GM20000 (cell line): ENCODE measurements at regions not wholly inside any gene's neighbourhood (a gene's known extent, or its start where the extent isn't known, plus 50 kb on each side); places are given as distances from the start of the nearest gene placed in this dataset.

Experiments used
- DNase-seq: peaks from one replicate; pipeline ENCODE4 v3.0.0; 2012; ENCODE audit warnings: low spot score
- TF ChIP-seq, protein P1 (sequence below): IDR thresholded peaks from 2 replicates; pipeline ENCODE4 v1.5.1; 2012; ENCODE audit warnings: mild to moderate bottlenecking, control low read depth; ENCODE audit errors: extremely low read depth, missing control alignments

DNA sequence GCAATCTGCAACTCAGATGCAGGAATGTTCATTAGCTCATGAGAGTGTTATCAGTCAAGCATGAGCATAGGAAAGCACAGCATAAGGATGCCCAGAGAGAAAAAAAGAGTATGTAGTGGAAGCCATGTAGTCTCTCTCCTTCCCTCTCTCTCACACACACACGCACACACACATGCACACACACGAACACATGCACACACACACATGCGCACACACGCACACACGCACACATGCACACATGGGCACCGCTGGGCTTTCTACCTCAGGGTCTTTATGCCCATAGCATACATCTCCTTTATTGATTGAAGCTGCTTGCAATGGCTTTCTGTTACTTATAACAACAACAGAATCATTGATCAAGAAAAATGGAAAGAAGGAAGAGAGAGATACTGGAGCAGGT lies 240.9 kb downstream of the ETNK1 start:
- DNase-seq, result no peak
- TF ChIP-seq, protein P1, sequence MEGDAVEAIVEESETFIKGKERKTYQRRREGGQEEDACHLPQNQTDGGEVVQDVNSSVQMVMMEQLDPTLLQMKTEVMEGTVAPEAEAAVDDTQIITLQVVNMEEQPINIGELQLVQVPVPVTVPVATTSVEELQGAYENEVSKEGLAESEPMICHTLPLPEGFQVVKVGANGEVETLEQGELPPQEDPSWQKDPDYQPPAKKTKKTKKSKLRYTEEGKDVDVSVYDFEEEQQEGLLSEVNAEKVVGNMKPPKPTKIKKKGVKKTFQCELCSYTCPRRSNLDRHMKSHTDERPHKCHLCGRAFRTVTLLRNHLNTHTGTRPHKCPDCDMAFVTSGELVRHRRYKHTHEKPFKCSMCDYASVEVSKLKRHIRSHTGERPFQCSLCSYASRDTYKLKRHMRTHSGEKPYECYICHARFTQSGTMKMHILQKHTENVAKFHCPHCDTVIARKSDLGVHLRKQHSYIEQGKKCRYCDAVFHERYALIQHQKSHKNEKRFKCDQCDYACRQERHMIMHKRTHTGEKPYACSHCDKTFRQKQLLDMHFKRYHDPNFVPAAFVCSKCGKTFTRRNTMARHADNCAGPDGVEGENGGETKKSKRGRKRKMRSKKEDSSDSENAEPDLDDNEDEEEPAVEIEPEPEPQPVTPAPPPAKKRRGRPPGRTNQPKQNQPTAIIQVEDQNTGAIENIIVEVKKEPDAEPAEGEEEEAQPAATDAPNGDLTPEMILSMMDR, result no peak

DNA sequence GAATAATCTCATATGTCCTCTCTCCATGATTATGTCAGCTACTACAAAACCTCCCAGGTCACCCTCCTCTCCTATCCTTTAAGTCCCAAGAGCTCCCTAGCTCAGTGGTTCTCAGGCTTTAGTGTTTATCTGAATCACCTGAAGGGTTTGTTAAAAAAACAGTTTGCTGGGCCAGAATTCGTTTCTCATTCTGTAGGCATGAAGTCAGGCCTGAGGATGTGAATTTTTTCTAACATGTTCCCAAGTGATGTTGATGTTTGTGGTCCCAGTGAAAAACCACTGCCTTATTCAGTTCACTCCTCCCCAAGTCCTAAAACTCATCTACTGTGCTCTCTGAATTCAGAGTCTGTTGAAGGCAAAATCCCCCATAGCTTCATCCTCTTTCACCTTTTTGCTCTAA lies 241.4 kb downstream of the ETNK1 start:
- TF ChIP-seq, protein P1, result no peak
- DNase-seq, result no peak

DNA sequence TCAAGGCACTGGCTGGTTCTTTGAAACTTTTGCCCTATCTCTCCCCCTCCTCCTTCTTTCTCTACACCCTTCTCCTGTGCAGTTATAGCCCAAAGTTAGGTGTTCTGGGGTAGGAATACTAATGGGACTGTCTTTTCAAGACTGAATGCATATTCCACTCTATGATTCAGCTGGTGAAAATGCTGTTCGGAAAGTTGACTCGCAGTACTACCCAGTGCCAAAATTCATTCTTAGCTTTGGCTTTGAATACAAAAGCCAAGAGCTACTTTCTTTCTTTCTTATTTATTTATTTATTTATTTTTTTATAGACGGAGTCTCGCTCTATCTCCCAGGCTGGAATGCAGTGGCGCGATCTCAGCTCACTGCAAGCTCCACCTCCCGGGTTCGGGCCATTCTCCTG lies 249.2 kb downstream of the ETNK1 start:
- no peak for DNase-seq
- TF ChIP-seq, protein P1, result no peak

DNA sequence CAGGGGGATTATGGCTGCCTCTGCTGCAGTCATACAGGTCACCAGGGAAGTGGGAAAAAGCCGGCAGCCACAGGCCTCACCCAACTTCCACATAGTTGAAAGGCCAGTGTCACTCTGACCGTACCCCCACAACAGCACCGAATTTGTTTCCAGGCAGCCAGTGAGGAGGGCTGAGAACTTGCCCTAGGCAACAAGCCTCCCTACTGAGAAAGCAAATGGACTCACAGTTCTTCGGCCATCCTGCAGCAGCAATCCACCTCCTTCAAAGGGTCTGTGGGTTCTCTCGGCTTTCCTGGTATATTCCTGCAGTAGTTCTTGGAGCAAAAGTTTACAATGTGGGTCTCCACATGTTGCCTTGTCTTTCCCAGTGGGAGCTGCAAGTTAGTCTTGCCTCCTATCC lies 251.3 kb downstream of the ETNK1 start:
- no peak for DNase-seq
- TF ChIP-seq, protein P1, result no peak

DNA sequence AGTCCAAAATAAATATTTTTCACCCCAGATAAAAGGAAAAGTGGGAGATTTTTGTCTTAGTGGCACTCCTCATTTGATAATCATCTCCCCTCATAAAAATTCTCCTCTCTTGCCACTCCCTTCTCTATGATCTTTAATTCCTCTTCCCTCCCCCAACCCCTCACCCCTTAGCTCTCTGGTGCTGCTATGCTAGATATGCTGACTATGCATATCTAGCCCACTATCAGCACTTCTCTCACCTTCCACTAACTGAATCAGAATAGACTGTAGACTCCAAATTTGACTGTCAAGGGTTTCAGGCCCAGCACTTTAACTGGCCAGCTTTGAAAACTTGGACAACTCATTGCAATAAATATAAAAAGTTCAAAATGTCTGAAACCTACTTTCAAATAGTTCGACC lies 254.2 kb downstream of the ETNK1 start:
- TF ChIP-seq, protein P1, result no peak
- DNase-seq, result no peak

DNA sequence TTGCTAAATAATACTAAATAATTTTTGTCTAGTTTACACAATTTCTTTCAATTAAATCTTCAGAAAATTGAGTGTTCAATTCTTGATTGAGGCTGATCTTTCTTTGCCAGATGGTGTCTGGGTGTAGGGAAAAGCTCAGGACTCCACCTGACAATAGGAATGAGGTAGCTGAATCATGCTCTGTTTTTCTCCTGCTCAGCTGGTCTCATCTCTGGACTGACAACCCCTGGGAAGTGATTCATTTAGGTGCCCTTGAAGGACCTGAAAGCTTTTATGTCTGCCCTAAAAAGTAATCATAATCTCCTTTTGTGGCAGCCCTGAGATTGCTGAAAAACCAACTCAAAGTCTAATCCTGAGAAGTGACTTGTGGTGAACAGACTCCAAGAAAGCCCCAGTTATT lies 255.4 kb downstream of the ETNK1 start:
- TF ChIP-seq, protein P1, result no peak
- DNase-seq, result no peak

DNA sequence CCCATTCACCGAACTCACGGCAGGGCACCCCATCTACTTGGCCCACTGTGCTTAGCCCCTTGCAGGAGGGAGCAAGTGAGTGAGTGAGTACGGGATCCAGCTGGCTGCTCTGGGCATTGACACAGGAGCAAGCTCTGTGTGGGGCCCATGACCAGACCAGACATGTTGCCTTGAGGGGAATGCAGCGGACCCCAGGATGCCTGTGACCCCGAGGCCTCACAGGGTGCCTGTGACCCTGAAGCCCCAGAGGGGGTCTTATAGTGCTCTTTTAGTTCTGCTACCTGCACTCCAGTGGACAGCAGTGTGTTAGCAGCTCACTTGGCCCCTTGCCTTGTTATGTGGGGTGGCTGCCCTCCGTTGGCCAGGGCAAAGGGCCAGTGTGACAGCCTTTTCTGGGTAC lies 255.8 kb downstream of the ETNK1 start:
- TF ChIP-seq, protein P1, result no peak
- no peak for DNase-seq

DNA sequence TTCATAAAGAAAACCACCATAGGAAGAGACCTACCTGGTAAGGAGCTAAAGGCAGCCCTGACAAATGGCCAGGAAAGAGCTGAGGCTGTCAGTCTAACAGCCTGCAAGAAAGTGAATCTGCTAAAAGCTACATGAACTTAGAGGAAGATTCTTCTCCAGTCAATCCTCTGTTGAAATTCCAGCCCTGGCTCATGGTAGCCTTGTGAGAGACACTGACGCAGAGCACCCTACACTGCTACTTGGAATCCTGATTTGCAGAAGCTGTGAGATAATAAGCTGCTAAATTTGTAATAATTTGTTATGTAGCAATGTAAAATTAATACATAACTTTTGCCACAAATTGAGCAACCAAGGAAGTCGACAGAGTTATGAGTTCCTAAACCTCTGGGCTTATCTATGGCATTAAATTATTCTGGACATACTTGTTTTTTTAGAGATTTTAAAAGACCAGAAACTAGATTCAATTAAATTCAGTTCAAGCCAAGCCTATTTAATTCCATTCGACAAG lies 257.0 kb downstream of the ETNK1 start:
- TF ChIP-seq, protein P1, result no peak
- no peak for DNase-seq
